GM12891 (cell line): ENCODE measurements at regions not wholly inside any gene's neighbourhood (a gene's known extent, or its start where the extent isn't known, plus 50 kb on each side); places are given as distances from the start of the nearest gene placed in this dataset.

Experiments used
- PAX5 ChIP-seq: IDR thresholded peaks from 2 replicates; pipeline ENCODE4 v1.6.1; 2011; ENCODE audit warnings: low read length, moderate library complexity, mild to moderate bottlenecking; ENCODE audit not compliant: insufficient read depth, severe bottlenecking
- POLR2A ChIP-seq: IDR thresholded peaks from 2 replicates; pipeline ENCODE4 v1.6.1; 2011; ENCODE audit warnings: low read depth, low read length, control low read depth
- POLR2AphosphoS5 ChIP-seq: IDR thresholded peaks from 2 replicates; pipeline ENCODE4 v1.6.1; 2011; ENCODE audit warnings: low read depth, low read length, control low read depth
- POU2F2 ChIP-seq: IDR thresholded peaks from 2 replicates; pipeline ENCODE4 v1.6.1; 2011; ENCODE audit warnings: low read depth, mild to moderate bottlenecking, control low read depth, low read length, moderate library complexity
- SPI1 ChIP-seq: IDR thresholded peaks from 2 replicates; pipeline ENCODE4 v1.6.1; 2011; ENCODE audit warnings: low read depth, low read length, control low read depth
- TAF1 ChIP-seq: IDR thresholded peaks from 2 replicates; pipeline ENCODE4 v1.6.1; 2011; ENCODE audit warnings: low read depth, low read length, control low read depth

DNA sequence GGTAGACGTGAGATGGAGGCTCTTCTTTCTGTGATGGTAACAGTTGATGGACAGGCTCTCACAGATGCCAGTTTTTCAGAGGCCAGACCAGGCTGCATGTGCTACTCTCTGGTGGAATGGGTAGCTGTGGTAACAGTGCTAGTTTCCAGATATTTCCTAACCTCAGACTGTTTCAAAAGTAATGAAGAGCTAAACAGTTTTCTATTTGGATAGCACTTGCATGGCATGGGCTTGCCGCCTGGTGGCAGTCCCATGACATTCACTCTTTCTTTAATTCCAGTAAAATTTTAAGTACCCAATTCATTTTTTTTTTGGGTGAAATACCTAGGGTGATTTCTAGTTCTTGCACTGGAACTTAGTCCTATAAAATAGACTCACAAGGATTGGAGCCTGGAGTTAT is 220.2 kb upstream of the MAD2L1 start:
- TF ChIP-seq POLR2A (no peak), POLR2AphosphoS5 (no peak), TAF1 (no peak), PAX5 (no peak), SPI1 (no peak), POU2F2 (no peak)
